GM23338 (cell line): ENCODE measurements at regions not wholly inside any gene's neighbourhood (a gene's known extent, or its start where the extent isn't known, plus 50 kb on each side); places are given as distances from the start of the nearest gene placed in this dataset.

ENCODE experiments used
- ATAC-seq: fragments of 200-7000 bp; cut with Tn5 transposase; 3 replicates; pipeline ENCODE4 v1.9.1; 2020
- DNase-seq: peaks from one replicate; pipeline ENCODE4 v3.0.0-alpha.2; 2015; ENCODE audit warnings: low spot score
- H2AFZ ChIP-seq: fragments of 200-600 bp; sonication (generic); 2 replicates; pipeline ENCODE4 v1.8.0; 2016; ENCODE audit warnings: antibody characterized with exemption, mild to moderate bottlenecking, moderate library complexity
- H3F3A ChIP-seq: fragments of 200-600 bp; sonication (generic); replicated peaks from 2 replicates; pipeline ENCODE4 v1.8.0; 2017; ENCODE audit warnings: antibody characterized with exemption, mixed run types, low read depth
- H3K27ac ChIP-seq: fragments of 200-600 bp; sonication (generic); 2 replicates; pipeline ENCODE4 v1.6.1; 2016; ENCODE audit warnings: low read depth
- H3K27me3 ChIP-seq: fragments of 200-600 bp; sonication (generic); 2 replicates; pipeline ENCODE4 v1.8.0; 2016; ENCODE audit warnings: mild to moderate bottlenecking, mixed run types, moderate library complexity; ENCODE audit not compliant: insufficient read depth
- H3K36me3 ChIP-seq: fragments of 200-600 bp; sonication (generic); 2 replicates; pipeline ENCODE4 v1.8.0; 2016; ENCODE audit warnings: mild to moderate bottlenecking; ENCODE audit not compliant: insufficient read depth
- H3K4me1 ChIP-seq: fragments of 200-600 bp; sonication (generic); 2 replicates; pipeline ENCODE4 v1.8.0; 2016; ENCODE audit warnings: mild to moderate bottlenecking, moderate library complexity; ENCODE audit not compliant: insufficient read depth
- H3K4me2 ChIP-seq: fragments of 200-600 bp; sonication (generic); 2 replicates; pipeline ENCODE4 v1.7.1; 2017; ENCODE audit warnings: mixed run types
- H3K4me3 ChIP-seq: fragments of 200-600 bp; sonication (generic); 2 replicates; pipeline ENCODE4 v1.6.1; 2016; ENCODE audit warnings: mixed run types
- H3K79me2 ChIP-seq: fragments of 200-600 bp; sonication (generic); replicated peaks from 2 replicates; pipeline ENCODE4 v1.8.0; 2017; ENCODE audit warnings: mild to moderate bottlenecking; ENCODE audit not compliant: insufficient read depth
- H3K9me2 ChIP-seq: fragments of 200-600 bp; sonication (generic); 2 replicates; pipeline ENCODE4 v1.8.0; 2017; ENCODE audit not compliant: insufficient read depth
- H4K20me1 ChIP-seq: fragments of 200-600 bp; sonication (generic); replicated peaks from 2 replicates; pipeline ENCODE4 v1.8.0; 2017; ENCODE audit warnings: mild to moderate bottlenecking; ENCODE audit not compliant: insufficient read depth
- H3K27ac Mint-ChIP-seq: 2 replicates; pipeline ENCODE4 v1.8.0; 2020; ENCODE audit warnings: inconsistent platforms, mild to moderate bottlenecking, moderate library complexity, mixed read lengths
- H3K27me3 Mint-ChIP-seq: 3 replicates; pipeline ENCODE4 v1.8.0; 2022; ENCODE audit warnings: low read depth, mild to moderate bottlenecking, moderate library complexity, mixed read lengths, inconsistent platforms; ENCODE audit not compliant: insufficient read depth, poor library complexity
- H3K36me3 Mint-ChIP-seq: 3 replicates; pipeline ENCODE4 v1.8.0; 2021; ENCODE audit warnings: low read depth, mild to moderate bottlenecking, inconsistent platforms, moderate library complexity, mixed read lengths
- H3K4me1 Mint-ChIP-seq: 3 replicates; pipeline ENCODE4 v1.8.0; 2020; ENCODE audit warnings: mild to moderate bottlenecking, inconsistent platforms, mixed read lengths
- H3K4me3 Mint-ChIP-seq: 3 replicates; pipeline ENCODE4 v1.8.0; 2021; ENCODE audit warnings: moderate library complexity, mild to moderate bottlenecking, inconsistent platforms, mixed read lengths
- H3K9me3 Mint-ChIP-seq: 3 replicates; pipeline ENCODE4 v1.8.0; 2020; ENCODE audit warnings: moderate library complexity, mild to moderate bottlenecking, inconsistent platforms, mixed read lengths
- CTCF ChIP-seq, 2 experiments: fragments of 200-600 bp in 1 of 2; sonication (generic) in 1 of 2; conservative IDR thresholded peaks; 2 replicates each; pipeline versions ENCODE4 v1.5.1 to v1.6.1; 2016 to 2017; ENCODE audit warnings: antibody characterized with exemption in 2 of 2, low read depth in 2 of 2, mild to moderate bottlenecking in 2 of 2, moderate library complexity in 1 of 2
- ETS1 ChIP-seq: IDR thresholded peaks from 2 replicates; pipeline ENCODE4 v1.6.1; 2016; ENCODE audit warnings: antibody characterized with exemption
- POLR2AphosphoS5 ChIP-seq: IDR thresholded peaks from 2 replicates; pipeline ENCODE4 v1.6.1; 2016; ENCODE audit warnings: antibody characterized with exemption, low read depth

GRCh38 chr20:50272724-50273446 lies 82.3 kb downstream of the CEBPB start:
- Histone ChIP-seq H3K27ac (no peak overlapping the region), H2AFZ (no peak overlapping the region), H3K79me2 (no peaks in the 10 kb centered on the region), H4K20me1 (no peaks in the 10 kb centered on the region), H3K36me3 (no peaks in the 10 kb centered on the region), H3K4me2 (no peak overlapping the region), H3K4me1 (peaks cover 2% of the 10 kb centered on the region; the same call in 1 of the 2 replicates), H3K9me2 (no peaks in the 10 kb centered on the region), H3K4me3 (no peak overlapping the region), H3K27me3 (no peaks in the 10 kb centered on the region), H3F3A (no peaks in the 10 kb centered on the region)
- no peak overlapping the region for H3K4me3 Mint-ChIP-seq
- ATAC-seq (no peak), DNase-seq (no peak)
- H3K27ac Mint-ChIP-seq = no peak overlapping the region
- H3K4me1 Mint-ChIP-seq = peaks cover 7% of the 10 kb centered on the region
- H3K9me3 Mint-ChIP-seq = no peaks in the 10 kb centered on the region
- peaks cover 16% of the 10 kb centered on the region for H3K27me3 Mint-ChIP-seq
- TF ChIP-seq ETS1 (no peak), POLR2AphosphoS5 (no peak)
- H3K36me3 Mint-ChIP-seq = no peaks in the 10 kb centered on the region

- H4K20me1 ChIP-seq = no peaks in the 10 kb centered on the region
- DNase-seq (no peak), ATAC-seq (peak; percentile 20; the same call in 1 of the 3 replicates)
- H2AFZ ChIP-seq = peak overlapping the region; percentile 47; the same call in 1 of the 2 replicates
- H3K4me3 ChIP-seq = no peak overlapping the region
- Mint-ChIP-seq H3K36me3 (no peaks in the 10 kb centered on the region), H3K4me3 (no peak overlapping the region), H3K27me3 (peaks cover 10% of the 10 kb centered on the region), H3K9me3 (no peaks in the 10 kb centered on the region), H3K27ac (no peak overlapping the region), H3K4me1 (0 out of 3 replicates have a peak, but pooled peaks cover 2% of the 10 kb centered on the region)
- H3K4me1 ChIP-seq = no peaks in the 10 kb centered on the region
- no peak overlapping the region for H3K4me2 ChIP-seq
- no peaks in the 10 kb centered on the region for H3K9me2 ChIP-seq
- H3K79me2 ChIP-seq = no peaks in the 10 kb centered on the region
- H3K36me3 ChIP-seq = no peaks in the 10 kb centered on the region
- TF ChIP-seq CTCF (conservative IDR thresholded peaks at IDR 0.05; ENCODE audit: low read depth in 2 of 2) (0 out of 4 replicates have a peak, but pooled peaks of 1 of the 2 experiments have one; percentile 16), POLR2AphosphoS5 (no peak)
- no peaks in the 10 kb centered on the region for H3K27me3 ChIP-seq
- no peaks in the 10 kb centered on the region for H3F3A ChIP-seq
- H3K27ac ChIP-seq = no peak overlapping the region
These were observed 83.2 kb downstream of the CEBPB start for GRCh38 chr20:50273601-50274491.
